GM21515 (cell line): ENCODE measurements at regions not wholly inside any gene's neighbourhood (a gene's known extent, or its start where the extent isn't known, plus 50 kb on each side); places are given as distances from the start of the nearest gene placed in this dataset.

Experiments
- ATAC-seq: cut with Tn5 transposase; IDR thresholded peaks from one replicate; pipeline ENCODE4 v1.9.1; 2021; ENCODE audit not compliant: unreplicated experiment

DNA sequence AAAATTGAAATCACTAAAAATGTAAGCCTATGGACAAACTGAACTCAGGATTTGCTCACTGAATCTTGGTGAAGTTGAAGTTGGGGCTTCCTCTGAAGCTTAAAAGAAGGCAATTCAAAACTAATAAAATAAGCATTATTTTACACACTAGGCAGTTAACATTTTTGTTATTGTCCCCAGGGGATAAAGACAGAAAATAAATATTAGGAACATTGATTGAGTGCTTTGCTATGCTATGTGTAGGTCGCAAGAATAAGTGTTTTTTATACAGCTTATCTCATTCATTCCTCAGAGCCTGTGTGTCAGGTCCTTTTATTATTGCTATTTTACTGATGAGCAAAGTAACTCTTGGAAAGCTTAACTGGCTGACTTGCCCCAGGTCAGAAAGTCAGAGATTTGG is 82.2 kb downstream of the ZNF608 start:
- ATAC-seq: no peak

DNA sequence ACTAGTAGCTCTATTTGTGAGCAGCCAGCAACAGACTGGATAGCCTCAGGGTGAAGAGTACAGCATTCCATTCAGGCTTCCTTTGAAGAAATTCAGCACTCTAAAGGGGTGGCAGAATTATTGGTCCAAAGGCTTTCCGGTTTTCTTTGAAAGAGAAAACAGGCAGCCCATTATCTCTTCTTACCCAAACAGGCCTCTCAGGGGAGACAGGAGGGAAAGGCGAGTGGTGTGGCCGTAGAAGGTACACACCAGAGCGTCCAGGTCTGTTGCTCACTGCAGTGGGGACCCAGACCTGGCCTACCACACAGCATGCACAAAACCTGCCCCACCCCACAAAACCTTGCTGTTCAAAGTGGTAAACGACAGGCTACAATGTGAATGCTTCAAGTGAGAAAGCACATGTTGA is 83.3 kb downstream of the ZNF608 start:
- no peak for ATAC-seq

DNA sequence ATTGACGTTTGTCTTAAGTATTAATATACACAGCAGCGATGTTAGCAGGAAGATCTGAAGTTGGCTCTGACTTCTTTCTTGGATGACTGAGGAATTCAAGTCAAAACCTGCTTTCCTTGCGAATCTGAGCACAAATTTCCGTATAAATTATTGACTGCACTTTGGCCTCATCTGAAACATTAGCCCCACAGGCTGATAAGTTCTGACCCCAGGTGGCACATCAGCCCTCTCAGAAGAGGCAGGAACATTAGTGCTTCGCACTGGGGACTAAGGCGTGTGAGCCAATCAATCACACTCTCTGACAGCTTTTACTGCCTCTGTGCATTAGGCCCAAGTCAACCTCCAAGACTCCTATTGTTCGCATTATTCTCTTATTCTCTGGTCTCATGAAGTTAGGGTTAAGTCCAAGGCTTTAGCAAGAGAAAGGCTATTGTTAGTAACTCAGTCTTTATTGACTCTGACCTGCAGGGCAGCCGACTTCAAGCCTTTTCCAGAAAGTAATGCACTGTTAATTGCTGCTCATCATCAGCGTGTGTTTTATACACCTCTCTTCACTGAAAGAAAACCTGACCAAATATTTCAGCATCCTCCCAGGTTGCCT is 84.2 kb downstream of the ZNF608 start:
- ATAC-seq: no peak

DNA sequence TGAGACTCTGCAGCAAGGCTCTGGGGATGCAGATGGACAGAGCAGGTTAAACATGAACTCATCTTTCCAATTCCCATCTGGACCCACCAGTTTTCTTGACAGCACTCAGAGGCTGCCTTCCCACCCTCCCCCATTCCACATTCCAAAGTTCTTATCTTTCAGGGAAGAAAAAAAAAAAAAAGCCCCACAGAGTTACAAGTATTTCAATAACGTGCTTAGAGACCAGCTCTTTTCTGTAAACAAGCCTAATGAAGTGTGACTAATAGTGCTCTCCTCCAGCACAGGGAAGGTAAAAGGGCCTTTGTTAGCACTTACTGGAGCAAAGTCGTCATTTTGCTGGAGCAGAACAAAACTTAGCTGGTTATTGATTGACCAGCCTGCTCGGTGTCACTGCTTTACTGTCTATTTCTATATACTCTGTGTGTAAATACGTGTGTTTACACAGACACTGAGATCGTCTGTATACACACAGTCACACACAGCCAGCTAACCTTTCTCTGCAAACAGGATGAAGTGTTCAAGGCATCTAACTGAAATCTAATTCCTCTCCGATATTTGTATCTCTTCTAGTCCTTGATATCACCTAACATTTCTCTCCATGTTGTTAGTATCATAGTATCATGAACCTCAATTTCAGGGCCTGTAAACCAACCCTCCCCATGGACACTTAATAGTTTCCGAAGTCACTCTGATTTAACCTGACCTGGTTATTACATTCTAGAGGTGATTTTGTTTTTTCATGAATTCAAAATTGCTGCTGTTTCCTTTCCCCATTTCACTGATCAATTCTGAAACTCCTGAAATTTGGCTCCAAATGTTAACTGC is 84.9 kb downstream of the ZNF608 start:
- ATAC-seq: no peak

DNA sequence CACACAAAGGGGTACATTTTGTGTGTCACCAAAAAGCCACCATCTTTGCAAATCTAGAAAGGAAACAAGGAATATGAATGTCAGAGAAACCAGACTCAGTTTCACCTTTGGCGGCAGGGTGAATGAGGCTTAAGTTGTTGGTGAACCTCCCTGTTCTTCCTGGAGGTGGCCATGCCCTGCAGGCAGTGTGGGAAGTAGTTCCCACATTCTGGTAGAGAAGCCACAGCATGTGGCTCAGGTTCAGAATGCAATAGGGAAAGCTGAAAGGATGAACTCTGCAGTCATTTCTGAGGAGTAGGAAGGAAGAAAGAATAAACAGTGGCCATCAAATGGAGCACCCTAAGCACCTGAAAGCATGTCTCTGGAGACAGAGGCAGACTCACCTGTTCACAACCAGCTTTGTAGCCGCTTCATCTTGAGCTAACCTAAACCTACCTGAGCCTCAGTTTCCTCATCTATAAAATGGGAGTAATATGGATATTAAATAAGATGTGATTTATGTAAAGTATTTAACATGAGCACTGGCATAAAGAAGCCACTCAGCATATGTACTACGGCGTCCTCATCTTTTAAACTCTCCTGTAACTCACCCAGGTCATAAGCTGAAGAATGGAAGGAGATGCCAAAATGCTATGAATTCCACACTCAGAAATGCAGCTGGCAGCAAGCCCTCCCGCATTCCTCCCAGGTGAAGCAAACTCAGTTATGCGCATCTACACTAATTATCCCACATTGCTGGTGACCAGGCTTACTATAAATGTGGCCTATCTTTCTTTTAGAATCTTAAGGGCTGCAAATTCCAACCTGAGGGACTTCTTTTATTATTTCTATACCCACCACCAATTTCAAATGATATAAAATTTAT is 86.0 kb downstream of the ZNF608 start:
- no peak for ATAC-seq

DNA sequence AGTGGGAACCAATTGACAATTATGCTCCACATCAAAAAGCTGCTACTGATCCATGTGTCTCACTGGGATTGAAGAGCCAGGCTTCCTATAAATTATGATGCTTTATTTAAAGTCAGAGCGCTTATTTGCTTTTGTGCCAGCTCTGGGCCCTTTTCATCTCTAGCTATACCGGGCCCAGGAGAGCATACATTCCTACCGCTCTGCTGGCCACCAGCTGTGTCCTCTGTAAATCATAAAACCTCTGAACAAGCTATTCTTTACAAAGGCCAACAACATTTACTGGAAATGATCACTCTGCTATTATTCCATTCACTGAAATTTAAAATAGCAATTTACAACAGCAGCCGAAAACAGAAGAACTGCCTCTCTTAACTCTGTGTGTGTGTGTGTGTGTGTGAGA is 86.6 kb downstream of the ZNF608 start:
- no peak for ATAC-seq

DNA sequence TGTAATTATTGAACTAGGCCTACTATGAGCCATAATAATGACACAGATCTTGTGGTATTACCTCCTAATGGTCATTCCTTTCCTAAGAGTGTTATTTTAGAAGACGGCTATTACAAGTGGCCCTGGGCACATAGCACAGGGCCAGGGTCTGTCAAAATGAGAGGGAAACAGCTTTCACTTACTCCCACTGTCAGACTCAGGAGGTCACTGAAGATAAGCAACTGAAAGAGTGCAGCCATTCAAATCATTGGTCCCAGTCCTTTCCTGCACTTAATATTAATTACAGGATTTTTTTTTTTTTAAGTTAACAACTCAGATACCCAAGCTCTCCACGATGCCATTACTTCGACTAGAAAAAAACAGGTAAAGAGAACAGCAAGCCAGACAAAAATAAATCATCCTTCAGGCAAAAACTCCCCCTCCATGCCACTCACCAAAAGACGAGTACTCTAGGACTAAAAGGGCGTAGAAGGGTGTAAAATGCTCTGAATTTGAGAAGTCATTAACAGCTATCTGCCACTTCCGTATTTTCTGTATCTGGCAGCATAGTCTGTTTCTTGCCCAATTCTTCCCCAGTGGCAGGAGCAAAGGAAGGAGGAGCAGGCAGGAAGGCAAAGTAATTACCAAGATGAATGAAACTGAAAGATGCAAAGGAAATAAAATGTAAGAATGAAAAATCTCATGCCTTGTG is 87.4 kb downstream of the ZNF608 start:
- no peak for ATAC-seq

DNA sequence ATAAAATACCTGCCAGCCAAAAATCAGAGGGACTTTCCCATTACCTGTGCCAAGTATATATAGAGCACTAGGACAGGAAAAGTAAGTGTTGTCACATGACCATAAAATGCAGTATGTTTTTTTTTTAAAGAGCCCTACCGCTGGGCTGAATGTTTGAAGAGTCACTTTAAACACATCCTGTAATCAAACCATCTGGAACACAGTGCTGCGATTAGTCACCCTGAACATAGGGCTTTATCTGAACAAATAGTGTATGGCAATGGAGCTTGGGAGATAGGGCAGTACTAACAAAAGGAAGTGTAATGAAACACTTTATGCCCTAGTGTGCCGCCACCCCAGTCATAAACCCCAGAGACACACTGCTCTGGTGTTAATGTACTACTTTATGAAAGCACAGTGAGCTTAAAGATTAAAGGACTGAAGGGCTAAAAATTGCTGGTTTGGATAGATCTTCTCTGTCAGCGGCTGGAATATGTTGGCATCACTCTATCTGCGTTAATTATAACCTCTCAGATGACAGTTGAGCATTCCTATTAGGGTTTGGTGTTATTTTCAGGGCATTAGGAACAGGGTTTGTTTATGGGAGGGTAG is 90.4 kb downstream of the ZNF608 start:
- ATAC-seq: no peak

DNA sequence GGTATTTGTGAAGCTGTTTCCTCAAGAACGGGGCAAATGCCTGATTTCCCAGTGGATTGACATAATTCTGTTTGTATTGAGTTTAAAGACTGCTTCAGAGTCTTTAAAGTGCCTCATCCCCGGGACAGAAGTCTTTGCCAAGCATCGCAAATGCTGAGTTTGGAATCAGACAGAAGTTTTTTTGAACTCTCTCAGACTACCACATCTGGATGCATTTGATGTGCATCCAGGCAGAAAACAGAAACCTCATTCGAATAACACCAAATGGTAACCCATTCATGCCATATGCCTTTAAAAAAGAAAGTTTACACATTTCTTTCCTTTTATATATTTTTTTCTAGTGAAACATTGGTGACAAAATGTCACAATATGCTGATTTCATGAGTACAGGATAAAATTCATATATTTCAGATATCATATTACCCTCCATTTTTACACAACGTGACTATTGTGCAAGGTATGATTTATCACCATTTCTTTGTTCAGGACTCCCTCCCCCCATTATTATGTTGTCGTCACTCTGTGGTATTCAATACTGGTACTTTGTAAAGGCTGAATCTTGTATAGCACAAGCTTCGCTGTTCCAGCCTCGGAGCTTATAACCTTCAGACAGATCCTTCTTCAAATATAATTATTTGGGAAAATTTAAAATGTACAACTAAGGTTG is 91.1 kb downstream of the ZNF608 start:
- no peak for ATAC-seq

DNA sequence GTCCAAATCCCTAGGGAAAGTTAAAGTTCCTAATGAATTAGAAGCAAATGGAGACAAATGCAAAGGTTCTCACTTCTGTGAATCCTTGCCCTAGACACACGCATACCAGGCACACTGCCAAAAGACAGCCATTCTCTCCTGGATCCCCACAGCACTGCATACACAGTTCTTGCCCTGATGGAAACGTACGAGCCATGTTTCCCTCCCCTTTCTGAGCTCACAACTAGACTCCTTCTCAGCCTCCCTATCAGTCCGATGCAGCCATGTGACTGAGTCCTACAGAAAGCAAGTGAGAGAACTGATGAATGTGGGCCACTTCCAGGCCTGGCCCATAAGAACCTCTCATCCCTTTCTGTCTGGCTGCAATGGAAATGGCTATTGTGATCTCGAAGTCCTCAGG is 92.0 kb downstream of the ZNF608 start:
- ATAC-seq: no peak

DNA sequence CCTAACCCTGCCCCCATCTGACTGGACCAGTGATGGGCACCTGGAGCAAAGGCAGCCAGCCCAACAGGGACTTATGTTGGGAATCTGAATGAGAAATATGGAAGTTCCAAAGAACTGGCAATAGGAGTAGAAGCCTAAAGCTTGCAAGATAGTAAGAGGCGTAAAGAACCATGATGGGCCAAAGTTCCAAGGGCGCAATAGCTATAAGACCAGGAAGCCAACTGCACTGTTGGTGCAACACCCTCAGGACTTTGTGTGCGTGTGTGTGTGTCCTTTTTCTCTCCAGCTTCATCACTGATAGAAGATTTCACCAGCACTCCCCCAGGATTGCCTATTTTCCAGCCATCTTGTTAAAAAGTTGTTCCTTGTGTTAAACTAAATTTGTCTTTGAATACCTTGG is 92.8 kb downstream of the ZNF608 start:
- no peak for ATAC-seq

DNA sequence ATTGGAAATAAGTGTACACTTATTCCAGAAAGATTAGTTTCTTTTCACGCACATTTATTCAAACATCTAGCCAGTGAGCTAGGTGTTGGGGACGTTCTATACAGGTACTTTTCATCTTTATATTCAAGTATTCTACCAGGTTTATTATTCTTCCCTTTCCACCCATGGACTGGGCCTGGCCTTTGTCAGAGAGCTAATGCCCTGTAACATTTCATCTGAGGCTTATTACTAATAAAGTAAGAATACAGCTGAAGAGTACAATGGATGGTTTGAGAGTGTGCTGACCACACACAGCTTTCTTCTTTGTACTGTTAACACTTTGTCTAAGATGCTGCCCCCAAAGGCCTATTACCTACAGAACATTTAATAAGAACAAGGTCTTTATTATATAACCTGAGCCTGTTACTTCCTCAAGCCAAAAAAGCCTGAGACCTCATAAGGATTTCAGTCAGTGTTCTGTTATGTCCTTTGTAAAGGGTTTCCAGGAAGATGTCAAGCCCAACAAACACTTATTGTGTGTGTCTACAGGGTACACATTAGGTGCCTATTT is 93.5 kb downstream of the ZNF608 start:
- ATAC-seq: no peak

DNA sequence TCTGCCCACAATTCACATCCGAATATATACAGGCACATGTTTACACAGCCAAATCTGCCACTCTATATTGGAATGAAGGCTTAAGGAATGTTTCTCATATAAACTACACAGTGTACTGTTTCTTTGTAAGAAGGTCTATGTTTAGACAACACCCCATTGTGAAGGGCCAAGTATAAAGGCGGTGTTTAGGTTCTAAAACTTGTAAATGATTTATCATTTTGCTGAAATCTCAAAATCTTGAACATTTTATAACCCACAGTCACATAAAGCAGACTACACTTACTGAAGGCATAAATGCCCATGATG is 94.0 kb downstream of the ZNF608 start:
- no peak for ATAC-seq

DNA sequence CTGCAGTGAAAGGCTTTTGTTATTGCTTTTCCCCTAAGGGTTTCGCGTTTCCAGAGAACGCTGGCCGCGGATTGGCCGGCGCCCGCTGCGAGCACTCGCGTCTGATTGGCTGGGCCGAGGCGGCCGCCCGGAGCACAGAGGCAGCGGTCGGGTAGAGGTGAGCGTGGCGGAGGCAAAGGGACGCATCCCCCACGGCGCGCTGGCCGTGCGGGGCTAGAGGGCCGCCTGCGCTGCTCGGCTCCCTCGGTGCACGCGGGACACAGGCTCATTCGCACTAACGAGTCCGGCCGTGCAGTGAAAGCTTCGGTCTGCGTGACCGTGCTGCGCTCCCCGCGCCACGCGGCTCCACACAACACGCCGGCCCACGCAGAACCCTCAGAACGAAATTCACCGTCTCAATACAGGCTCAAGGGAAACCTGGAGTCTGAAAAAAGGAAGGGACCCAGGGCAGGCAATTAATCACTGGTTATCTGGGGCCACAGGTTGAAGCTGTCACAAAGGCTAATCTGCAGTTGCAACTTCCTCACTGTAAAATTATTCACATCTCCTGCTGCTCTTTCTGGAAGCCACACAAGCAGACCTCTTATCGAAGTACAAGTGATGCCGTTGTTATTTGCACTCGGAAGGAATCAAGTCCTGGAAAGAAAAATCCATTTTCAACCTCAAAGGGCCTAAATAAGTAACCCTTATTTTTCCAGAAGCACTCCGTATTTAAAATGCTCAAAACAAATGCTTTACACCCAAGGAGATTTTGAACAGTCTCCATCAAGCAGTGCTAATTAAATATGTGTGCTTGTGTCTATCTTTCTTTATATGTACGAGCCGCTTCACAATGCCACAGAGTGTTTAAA is 94.6 kb downstream of the ZNF608 start:
- peak; percentile 40 for ATAC-seq

DNA sequence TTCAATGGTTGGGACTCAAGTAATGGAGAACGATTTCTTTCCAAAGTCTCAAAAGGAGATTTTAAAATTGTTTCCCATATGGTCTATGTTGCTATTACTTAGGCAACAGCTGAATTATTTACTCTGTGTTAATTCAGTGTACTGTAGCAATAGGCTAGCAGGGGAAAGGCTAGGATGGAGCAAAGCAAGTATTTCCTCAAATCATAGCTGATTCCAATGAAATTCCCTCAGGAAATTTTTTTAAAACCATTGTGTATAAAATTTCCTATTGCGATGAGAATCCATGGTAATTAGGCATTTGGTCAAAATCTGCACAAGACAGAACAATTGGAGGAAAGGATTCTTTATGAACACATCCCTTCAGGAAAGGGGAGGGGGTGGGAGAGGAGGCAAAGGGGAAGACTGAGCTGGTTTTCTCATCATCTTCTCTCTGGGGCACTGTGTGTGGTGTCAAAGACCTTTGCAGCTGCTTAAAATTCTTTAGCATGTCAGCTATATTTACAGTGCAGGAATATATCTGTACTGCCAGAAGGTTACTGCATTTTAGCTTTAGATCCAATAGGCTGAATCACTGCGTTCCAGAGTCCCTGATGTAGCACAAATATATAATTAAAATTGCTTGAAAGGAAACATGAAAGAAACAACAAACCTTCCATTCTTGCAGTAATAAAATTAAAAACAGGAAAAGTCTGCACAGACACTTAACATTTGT is 95.3 kb downstream of the ZNF608 start:
- no peak for ATAC-seq

DNA sequence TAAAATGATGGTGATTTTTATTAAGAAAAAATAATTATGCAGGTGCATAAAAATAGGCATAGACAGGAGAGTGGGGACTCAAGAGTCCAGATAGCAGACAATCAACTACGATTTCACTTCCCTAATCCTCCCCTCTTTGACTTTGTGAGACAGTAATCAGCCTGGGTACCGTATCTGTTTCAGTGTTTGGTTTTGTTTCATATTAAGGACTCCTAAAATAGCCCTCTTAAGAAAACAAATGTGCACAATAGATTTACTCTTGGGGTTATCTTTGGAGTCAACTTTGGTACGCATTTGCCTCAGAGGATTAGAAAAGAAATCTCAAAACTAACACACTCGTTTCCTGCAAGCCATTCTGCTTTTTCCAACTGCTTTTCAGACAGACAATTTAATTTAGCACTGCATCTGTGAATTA is 96.3 kb downstream of the ZNF608 start:
- peak; percentile 69 for ATAC-seq

DNA sequence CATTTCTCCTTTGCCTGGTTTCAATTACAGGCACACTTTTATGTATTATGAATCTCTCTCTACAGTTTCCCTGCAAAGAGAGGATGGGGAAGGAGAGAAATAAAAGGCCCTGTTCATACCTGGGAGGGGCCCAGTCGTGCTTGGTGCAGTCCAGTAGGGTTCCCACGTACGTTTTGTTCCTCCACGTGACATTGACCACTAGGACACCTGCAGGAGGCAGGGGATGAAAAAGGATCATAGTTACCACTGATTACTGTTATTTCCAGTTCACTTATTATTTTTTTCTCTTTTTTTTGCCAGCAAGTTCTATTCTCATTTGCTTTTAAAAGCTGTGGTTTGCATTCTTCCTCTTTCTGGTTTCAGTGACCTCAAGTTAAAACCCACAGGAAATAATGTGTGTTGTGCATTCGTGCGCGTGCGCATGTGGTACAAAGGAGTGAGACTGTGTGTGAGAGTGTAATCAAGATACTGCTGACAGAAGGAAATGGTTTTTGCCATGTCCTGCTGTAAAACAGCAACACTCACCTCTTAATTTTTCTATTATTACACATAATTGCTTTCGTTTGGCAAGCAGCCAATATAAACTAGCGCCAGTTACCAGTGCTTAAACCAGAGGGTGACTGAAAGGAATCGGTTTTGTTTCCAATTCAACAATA is 96.8 kb downstream of the ZNF608 start:
- peak; percentile 71 for ATAC-seq

DNA sequence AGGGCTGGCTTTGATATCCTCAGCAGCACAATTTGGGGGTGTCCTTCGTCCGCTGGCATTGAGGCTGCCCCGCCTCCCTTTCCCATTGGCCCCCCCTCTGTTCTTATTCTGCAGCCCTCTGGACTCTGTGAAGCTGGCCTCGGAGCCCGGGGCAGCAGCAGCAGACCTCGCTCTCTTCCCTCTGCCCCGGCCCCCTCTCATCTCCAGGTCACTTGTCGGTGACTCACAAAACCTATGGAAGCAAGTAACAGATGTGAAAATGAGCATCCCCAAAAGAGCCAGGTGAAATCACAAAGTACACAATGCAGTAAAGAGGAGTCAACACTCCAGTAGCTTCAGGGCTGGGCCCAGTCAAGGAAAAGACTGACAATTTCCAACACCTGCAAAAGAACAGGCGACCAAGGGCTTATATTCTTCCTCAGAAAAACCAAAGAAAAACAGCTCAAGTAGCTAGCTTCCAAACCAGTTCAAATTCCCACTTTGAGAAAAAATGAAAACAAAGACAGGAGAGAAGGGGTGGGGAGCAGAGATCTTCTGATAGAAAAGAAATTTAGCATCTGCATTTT is 97.5 kb downstream of the ZNF608 start:
- no peak for ATAC-seq
